Fibroblast of pulmonary artery (primary cell): ENCODE measurements at regions not wholly inside any gene's neighbourhood (a gene's known extent, or its start where the extent isn't known, plus 50 kb on each side); places are given as distances from the start of the nearest gene placed in this dataset.

Experiments used
- DNase-seq: peaks from one replicate; pipeline ENCODE4 v3.0.0-alpha.2; 2010; ENCODE audit warnings: low read depth
- H3K4me3 ChIP-seq: replicated peaks from 2 replicates; pipeline ENCODE4 v1.5.1; 2011; ENCODE audit warnings: low read depth, mild to moderate bottlenecking, control low read depth, low read length, moderate library complexity
- CTCF ChIP-seq: IDR thresholded peaks from 2 replicates; pipeline ENCODE4 v1.5.1; 2011; ENCODE audit warnings: mild to moderate bottlenecking, control low read depth, low read length, inconsistent platforms; ENCODE audit errors: missing control alignments

- DNase-seq = no peak
- H3K4me3 ChIP-seq = no peak overlapping the region
- TF ChIP-seq CTCF = no peak
These were observed 290.2 kb upstream of the TMEFF2 start for GRCh38 chr2:192484903-192485302.

- DNase-seq = no peak
- TF ChIP-seq CTCF = no peak
These were observed 286.3 kb upstream of the TMEFF2 start for GRCh38 chr2:192480984-192481383.

GRCh38 chr2:192473331-192473730 lies 278.6 kb upstream of the TMEFF2 start:
- DNase-seq = no peak
- TF ChIP-seq CTCF = no peak
- no peak overlapping the region for H3K4me3 ChIP-seq

More at GRCh38 chr2:192480984-192481383, 286.3 kb upstream of the TMEFF2 start:
- H3K4me3 ChIP-seq = no peak overlapping the region

GRCh38 chr2:192471982-192472381 lies 277.2 kb upstream of the TMEFF2 start:
- no peak for DNase-seq
- TF ChIP-seq CTCF = no peak
- H3K4me3 ChIP-seq = no peak overlapping the region

GRCh38 chr2:192469612-192470011 lies 274.9 kb upstream of the TMEFF2 start:
- H3K4me3 ChIP-seq = no peak overlapping the region
- no peak for TF ChIP-seq CTCF

GRCh38 chr2:192467953-192468660 lies 273.4 kb upstream of the TMEFF2 start:
- no peak for DNase-seq
- TF ChIP-seq CTCF = no peak
- H3K4me3 ChIP-seq = no peak overlapping the region

More at GRCh38 chr2:192469612-192470011, 274.9 kb upstream of the TMEFF2 start:
- DNase-seq = no peak

- no peak for TF ChIP-seq CTCF
These were observed 270.4 kb upstream of the TMEFF2 start for GRCh38 chr2:192465141-192465540.

More at GRCh38 chr2:192465141-192465540, 270.4 kb upstream of the TMEFF2 start:
- no peak for DNase-seq
- H3K4me3 ChIP-seq = no peak overlapping the region
